Right atrium auricular region (tissue), 2 donors: ENCODE measurements at regions not wholly inside any gene's neighbourhood (a gene's known extent, or its start where the extent isn't known, plus 50 kb on each side); places are given as distances from the start of the nearest gene placed in this dataset.
"Not testable (repeated sequence)": the region's sequence is repeated elsewhere in the genome, so short reads cannot be mapped to it uniquely, and the experiment has no call there.

Experiments
- DNase-seq: peaks from one replicate; pipeline ENCODE4 v3.0.0-alpha.2; 2019; ENCODE audit warnings: low spot score
- H3K27ac ChIP-seq, 2 donors: fragments of 200-600 bp; sonication (generic); 1 replicate in 1 of 2; 2 replicates in 1 of 2; pipeline ENCODE4 v1.5.1; 2016 to 2019
- H3K27me3 ChIP-seq, 2 donors: fragments of 200-600 bp; sonication (generic); one replicate each; pipeline versions ENCODE4 v1.5.1 to v1.6.0; 2017 to 2019
- H3K36me3 ChIP-seq: fragments of 200-600 bp; sonication (generic); one replicate; pipeline ENCODE4 v1.5.1; 2016
- H3K4me1 ChIP-seq, 2 donors: fragments of 200-600 bp; sonication (generic); one replicate each; pipeline versions ENCODE4 v1.5.1 to v1.6.0; 2017 to 2019
- H3K4me3 ChIP-seq, 2 donors: fragments of 200-600 bp; sonication (generic); 1 replicate in 1 of 2; 2 replicates in 1 of 2; pipeline ENCODE4 v1.5.1; 2017 to 2019; ENCODE audit warnings: mild to moderate bottlenecking in 1 of 2, moderate library complexity in 1 of 2
- H3K9me3 ChIP-seq, 2 donors: fragments of 200-600 bp; sonication (generic); one replicate each; pipeline ENCODE4 v1.5.1; 2019
- TF ChIP-seq, protein P1 (sequence below), 2 donors: fragments of 200-600 bp; sonication (generic); IDR thresholded peaks; one replicate each; pipeline ENCODE4 v1.5.1; 2019; ENCODE audit warnings: antibody characterized with exemption in 2 of 2

DNA sequence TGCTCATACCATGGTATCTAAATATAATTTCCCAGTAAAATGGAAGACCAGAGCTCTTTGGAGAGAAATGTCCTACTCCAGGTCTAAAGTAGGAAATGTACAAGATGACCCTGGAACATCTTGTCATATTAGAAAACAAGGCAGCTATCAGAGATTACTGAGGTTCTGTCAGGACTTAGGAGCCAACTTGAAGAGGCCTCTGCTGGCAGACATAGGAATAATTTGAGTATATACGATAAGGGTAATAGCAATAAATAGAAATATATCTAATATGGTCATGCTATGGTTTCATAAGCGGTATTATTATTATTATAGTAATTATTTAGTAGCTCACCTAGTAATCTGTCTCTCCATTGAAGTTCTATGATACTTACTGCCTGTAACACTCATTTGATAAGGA, 224.2 kb downstream of the SOX2 start:
- Histone ChIP-seq H3K4me1 (no peaks in the 10 kb centered on the region), H3K4me3 (no peak overlapping the region), H3K27me3 (no peaks in the 10 kb centered on the region), H3K36me3 (no peaks in the 10 kb centered on the region), H3K9me3 (no peaks in the 10 kb centered on the region), H3K27ac (no peak overlapping the region)
- TF ChIP-seq, protein P1, sequence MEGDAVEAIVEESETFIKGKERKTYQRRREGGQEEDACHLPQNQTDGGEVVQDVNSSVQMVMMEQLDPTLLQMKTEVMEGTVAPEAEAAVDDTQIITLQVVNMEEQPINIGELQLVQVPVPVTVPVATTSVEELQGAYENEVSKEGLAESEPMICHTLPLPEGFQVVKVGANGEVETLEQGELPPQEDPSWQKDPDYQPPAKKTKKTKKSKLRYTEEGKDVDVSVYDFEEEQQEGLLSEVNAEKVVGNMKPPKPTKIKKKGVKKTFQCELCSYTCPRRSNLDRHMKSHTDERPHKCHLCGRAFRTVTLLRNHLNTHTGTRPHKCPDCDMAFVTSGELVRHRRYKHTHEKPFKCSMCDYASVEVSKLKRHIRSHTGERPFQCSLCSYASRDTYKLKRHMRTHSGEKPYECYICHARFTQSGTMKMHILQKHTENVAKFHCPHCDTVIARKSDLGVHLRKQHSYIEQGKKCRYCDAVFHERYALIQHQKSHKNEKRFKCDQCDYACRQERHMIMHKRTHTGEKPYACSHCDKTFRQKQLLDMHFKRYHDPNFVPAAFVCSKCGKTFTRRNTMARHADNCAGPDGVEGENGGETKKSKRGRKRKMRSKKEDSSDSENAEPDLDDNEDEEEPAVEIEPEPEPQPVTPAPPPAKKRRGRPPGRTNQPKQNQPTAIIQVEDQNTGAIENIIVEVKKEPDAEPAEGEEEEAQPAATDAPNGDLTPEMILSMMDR (IDR thresholded peaks at IDR 0.05): no peak
- no peak for DNase-seq

DNA sequence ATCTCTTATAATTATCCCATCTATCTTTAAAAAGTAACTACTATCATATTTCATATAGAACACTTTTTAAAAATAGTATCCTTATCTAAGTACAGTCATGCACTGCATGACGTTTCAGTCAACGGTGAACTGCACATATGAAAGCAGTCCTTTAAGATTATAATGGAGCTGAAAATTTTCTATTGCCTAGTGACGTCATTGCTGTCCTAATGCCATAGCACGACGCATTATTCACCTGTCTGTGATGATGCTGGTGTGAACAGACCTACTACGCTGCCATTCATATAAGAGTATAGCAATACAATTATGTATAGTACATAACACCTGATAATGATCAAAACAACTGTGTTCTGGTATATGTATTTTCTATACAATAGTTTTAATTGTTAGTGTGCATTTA, 225.0 kb downstream of the SOX2 start:
- Histone ChIP-seq H3K36me3 (no peaks in the 10 kb centered on the region), H3K27me3 (no peaks in the 10 kb centered on the region), H3K9me3 (no peaks in the 10 kb centered on the region), H3K4me3 (no peak overlapping the region), H3K4me1 (no peaks in the 10 kb centered on the region), H3K27ac (no peak overlapping the region)
- no peak for DNase-seq
- TF ChIP-seq, protein P1 (IDR thresholded peaks at IDR 0.05): no peak

DNA sequence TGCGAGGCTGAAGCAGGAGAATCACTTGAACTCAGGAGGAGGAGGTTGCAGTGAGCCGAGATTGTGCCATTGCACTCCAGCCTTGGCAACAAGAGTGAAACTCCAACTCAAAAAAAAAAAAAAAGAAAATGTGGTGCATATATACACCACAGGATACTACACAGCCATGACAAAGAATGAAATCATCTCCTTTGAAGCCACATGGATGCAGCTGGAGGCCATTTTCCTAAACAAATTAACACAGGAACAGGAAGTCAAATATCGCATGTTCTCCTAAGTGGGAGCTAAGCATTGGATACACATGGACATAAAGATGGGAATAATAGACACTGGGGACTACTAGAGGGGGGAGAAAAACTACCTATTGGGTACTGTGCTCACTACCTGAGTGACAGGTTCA, 226.9 kb downstream of the SOX2 start:
- not testable (repeated sequence) for H3K27ac ChIP-seq, H3K9me3 ChIP-seq, H3K4me3 ChIP-seq, H3K4me1 ChIP-seq, DNase-seq, H3K36me3 ChIP-seq, H3K27me3 ChIP-seq

DNA sequence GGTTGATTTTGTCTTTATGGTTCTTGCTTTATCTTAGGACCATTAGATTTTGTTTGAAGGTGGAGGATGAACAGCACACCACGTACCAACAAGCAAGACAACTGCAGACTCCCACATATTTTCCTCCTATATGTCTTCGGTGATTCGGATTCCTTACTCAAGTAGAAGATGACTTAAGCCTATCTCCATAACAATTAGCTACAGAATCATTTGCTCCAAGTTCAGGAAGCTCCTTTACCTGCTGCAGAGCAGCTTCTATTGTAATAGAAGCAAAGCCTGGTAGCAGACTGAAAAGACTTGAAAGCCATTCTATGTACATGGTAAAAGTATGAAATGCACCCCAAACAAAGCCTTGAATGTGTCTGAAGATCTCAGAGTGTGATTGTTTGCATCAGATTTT, 229.0 kb downstream of the SOX2 start:
- Histone ChIP-seq H3K27me3 (no peaks in the 10 kb centered on the region), H3K27ac (no peak overlapping the region), H3K4me3 (no peak overlapping the region), H3K9me3 (no peaks in the 10 kb centered on the region), H3K36me3 (no peaks in the 10 kb centered on the region), H3K4me1 (no peaks in the 10 kb centered on the region)
- no peak for DNase-seq
- TF ChIP-seq, protein P1 (IDR thresholded peaks at IDR 0.05): no peak

DNA sequence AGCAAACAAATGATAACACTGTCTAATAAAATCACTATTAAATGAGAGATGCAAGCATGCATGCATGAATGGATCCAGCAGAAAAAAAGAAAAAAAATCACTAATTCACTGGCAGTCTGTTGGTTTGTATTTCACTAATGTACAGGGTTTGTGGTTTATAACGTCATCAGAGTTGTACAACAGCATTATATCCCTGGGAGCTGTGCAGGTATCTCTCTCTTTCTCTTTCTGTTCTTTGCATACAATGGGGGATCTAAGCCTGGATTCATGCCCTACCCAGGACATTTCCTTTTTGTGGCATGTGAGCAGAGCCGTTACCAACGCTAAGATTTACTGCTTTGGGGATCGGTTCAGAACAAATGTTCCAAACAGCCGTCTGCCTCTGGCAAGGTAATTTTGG, 229.5 kb downstream of the SOX2 start:
- H3K9me3 ChIP-seq: no peaks in the 10 kb centered on the region
- no peak for DNase-seq
- TF ChIP-seq, protein P1 (IDR thresholded peaks at IDR 0.05): no peak
- no peaks in the 10 kb centered on the region for H3K4me1 ChIP-seq
- H3K36me3 ChIP-seq: no peaks in the 10 kb centered on the region
- H3K27ac ChIP-seq: no peak overlapping the region
- no peaks in the 10 kb centered on the region for H3K27me3 ChIP-seq
- H3K4me3 ChIP-seq: no peak overlapping the region

DNA sequence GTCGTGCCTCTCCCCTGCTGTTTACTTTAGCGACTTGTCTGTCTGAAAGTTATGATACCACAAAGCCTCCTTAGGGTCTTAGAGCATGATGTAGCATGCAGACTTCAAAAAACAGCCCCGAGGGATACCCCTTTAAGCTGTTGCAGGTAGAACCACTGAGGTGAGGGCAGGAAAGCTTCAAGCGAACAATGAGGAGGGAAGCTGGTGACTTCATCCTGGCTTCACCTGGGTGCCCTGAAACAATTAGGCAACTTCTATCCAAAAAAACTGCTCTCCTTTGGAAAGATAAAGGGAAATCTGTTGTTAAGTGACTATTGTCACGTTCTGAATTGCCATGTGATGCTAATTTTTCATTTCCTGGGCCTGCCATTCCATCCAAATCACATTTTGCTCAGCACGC, 231.6 kb downstream of the SOX2 start:
- H3K9me3 ChIP-seq: no peaks in the 10 kb centered on the region
- H3K27me3 ChIP-seq: no peaks in the 10 kb centered on the region
- TF ChIP-seq, protein P1 (IDR thresholded peaks at IDR 0.05): no peak
- H3K27ac ChIP-seq: no peak overlapping the region
- no peak for DNase-seq
- H3K36me3 ChIP-seq: no peaks in the 10 kb centered on the region
- no peaks in the 10 kb centered on the region for H3K4me1 ChIP-seq
- H3K4me3 ChIP-seq: no peak overlapping the region
